ENCODE measurements at regions not wholly inside any gene's neighbourhood (a gene's known extent, or its start where the extent isn't known, plus 50 kb on each side); places are given as distances from the start of the nearest gene placed in this dataset.

DNA sequence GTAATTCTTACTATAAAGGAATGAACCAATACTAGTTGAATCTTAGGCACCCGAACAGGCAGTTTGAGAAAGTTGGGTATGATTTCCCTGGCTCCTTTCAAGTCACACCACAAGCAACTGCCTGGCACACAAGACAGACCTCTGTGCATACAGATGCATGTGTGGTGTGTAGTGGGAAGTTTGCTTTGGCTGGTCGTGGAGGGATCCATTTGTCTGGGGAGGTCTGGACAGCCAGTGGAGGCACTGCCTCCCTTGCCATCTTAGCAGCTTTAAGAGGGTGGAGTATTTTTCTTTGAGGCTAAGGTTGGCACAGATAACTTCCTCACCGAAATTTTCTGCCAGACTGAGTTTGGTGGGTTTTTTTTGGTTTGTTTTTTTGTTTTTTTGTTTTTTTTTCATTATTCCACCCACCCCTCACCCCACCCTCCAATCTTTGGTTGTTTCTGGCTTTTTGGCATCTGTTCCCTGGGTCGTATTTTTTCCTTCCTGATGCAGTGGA is 97.1 kb downstream of the TMEM212 start:
- no peak for DNase-seq (ENCODE audit: low spot score)
- Histone ChIP-seq H3K27me3 (ENCODE audit: control insufficient read depth in 4 of 4, insufficient read depth in 4 of 4, low read length in 3 of 4) (no peaks in the 10 kb centered on the region), H3K4me3 (ENCODE audit: low read depth in 1 of 3, low read length in 3 of 3) (no peak overlapping the region), H3K9me3 (ENCODE audit: control insufficient read depth in 4 of 4, low read length in 3 of 4) (no peaks in the 10 kb centered on the region), H3K27ac (ENCODE audit: low read depth in 1 of 2, low read length in 2 of 2) (no peak overlapping the region), H3K9ac (ENCODE audit: low read depth in 1 of 2, low read length in 2 of 2) (no peak overlapping the region), H3K4me1 (ENCODE audit: control insufficient read depth in 4 of 4, insufficient read depth in 4 of 4, low read length in 3 of 4) (peaks cover 0 to 6% (median 0%) of the 10 kb centered on the region in 4 donors), H3K36me3 (ENCODE audit: control insufficient read depth in 4 of 4, insufficient read depth in 3 of 4, low read depth in 1 of 4, low read length in 3 of 4) (no peaks in the 10 kb centered on the region)
- TF ChIP-seq GABPA (IDR thresholded peaks at IDR 0.05 in 1 of 2, conservative IDR thresholded peaks at IDR 0.05 in 1 of 2): no peak
- TF ChIP-seq ZBTB33 (IDR thresholded peaks at IDR 0.05): no peak
- TF ChIP-seq SP1 (IDR thresholded peaks at IDR 0.05): no peak
- TF ChIP-seq FOXA1 (IDR thresholded peaks at IDR 0.05): no peak
- TF ChIP-seq HNF4G (IDR thresholded peaks at IDR 0.05): no peak
- TF ChIP-seq ATF3 (IDR thresholded peaks at IDR 0.05): no peak
- TF ChIP-seq YY1 (IDR thresholded peaks at IDR 0.05): no peak
- TF ChIP-seq NR2F2 (IDR thresholded peaks at IDR 0.05): no peak
- TF ChIP-seq JUND (IDR thresholded peaks at IDR 0.05): no peak
- TF ChIP-seq, protein P1, sequence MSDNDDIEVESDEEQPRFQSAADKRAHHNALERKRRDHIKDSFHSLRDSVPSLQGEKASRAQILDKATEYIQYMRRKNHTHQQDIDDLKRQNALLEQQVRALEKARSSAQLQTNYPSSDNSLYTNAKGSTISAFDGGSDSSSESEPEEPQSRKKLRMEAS (IDR thresholded peaks at IDR 0.05): no peak
- no peak for TF ChIP-seq TAF1 (conservative IDR thresholded peaks at IDR 0.05)
- no peak for TF ChIP-seq HNF4A (conservative IDR thresholded peaks at IDR 0.05)
- 78% methylated on average over 4 of the region's 4 CpGs for WGBS

DNA sequence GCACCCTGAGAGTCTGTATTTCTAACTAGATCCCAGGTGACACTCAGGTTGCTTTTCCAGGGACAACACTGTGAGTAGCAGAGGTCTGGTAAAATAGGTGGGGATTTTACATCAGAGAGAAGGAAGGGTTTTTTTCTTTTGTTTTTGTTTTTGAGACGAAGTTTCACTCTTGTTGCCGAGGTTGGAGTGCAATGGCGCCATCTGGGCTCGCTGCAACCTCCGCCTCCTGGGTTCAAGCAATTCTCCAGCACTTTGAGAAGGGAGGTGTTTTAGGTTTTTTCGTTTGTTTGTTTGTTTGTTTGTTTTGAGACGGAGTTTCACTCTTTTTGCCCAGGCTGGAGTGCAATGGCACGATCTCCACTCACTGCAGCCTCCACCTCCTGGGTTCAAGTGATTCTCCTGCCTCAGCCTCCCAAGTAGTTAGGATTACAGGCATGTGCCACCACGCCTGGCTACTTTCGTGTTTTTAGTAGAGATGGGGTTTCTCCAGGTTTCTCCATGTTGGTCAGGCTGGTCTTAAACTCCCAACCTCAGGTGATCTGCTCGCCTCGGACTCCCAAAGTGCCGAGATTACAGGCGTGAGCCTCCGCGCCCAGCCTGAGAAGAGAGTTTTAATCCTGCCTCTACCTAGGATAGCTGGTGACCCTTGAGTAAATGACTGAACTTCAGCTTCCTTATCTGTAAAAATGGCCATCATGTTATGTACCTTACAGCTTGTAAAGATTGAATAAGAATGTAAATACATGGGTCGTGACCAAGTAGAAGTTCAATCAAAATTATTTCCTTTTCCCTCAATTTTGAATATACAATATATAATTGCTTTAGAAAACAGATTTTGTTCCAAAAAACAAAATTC is 95.9 kb upstream of the FNDC3B start:
- WGBS: 93% methylated on average over 17 of the region's 17 CpGs
- H3K27ac ChIP-seq (ENCODE audit: low read depth in 1 of 2, low read length in 2 of 2): no peak overlapping the region
- H3K36me3 ChIP-seq (ENCODE audit: control insufficient read depth in 4 of 4, insufficient read depth in 3 of 4, low read depth in 1 of 4, low read length in 3 of 4): no peaks in the 10 kb centered on the region
- no peaks in the 10 kb centered on the region for H3K27me3 ChIP-seq (ENCODE audit: control insufficient read depth in 4 of 4, insufficient read depth in 4 of 4, low read length in 3 of 4)
- DNase-seq (ENCODE audit: low spot score): no peak
- H3K9ac ChIP-seq (ENCODE audit: low read depth in 1 of 2, low read length in 2 of 2): no peak overlapping the region
- no peaks in the 10 kb centered on the region for H3K9me3 ChIP-seq (ENCODE audit: control insufficient read depth in 4 of 4, low read length in 3 of 4)
- TF ChIP-seq REST (IDR thresholded peaks at IDR 0.05) (no peak), FOXA1 (IDR thresholded peaks at IDR 0.05) (no peak), GABPA (IDR thresholded peaks at IDR 0.05 in 1 of 2, conservative IDR thresholded peaks at IDR 0.05 in 1 of 2) (no peak), NR2F2 (IDR thresholded peaks at IDR 0.05) (no peak), JUND (IDR thresholded peaks at IDR 0.05) (no peak), ZBTB33 (IDR thresholded peaks at IDR 0.05) (no peak)
- TF ChIP-seq, protein P1 (IDR thresholded peaks at IDR 0.05): no peak
- TF ChIP-seq, protein P2, sequence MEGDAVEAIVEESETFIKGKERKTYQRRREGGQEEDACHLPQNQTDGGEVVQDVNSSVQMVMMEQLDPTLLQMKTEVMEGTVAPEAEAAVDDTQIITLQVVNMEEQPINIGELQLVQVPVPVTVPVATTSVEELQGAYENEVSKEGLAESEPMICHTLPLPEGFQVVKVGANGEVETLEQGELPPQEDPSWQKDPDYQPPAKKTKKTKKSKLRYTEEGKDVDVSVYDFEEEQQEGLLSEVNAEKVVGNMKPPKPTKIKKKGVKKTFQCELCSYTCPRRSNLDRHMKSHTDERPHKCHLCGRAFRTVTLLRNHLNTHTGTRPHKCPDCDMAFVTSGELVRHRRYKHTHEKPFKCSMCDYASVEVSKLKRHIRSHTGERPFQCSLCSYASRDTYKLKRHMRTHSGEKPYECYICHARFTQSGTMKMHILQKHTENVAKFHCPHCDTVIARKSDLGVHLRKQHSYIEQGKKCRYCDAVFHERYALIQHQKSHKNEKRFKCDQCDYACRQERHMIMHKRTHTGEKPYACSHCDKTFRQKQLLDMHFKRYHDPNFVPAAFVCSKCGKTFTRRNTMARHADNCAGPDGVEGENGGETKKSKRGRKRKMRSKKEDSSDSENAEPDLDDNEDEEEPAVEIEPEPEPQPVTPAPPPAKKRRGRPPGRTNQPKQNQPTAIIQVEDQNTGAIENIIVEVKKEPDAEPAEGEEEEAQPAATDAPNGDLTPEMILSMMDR (IDR thresholded peaks at IDR 0.05; ENCODE audit: low read depth, low read length, missing input control): no peak
- peaks cover 0 to 6% (median 0%) of the 10 kb centered on the region in 4 donors for H3K4me1 ChIP-seq (ENCODE audit: control insufficient read depth in 4 of 4, insufficient read depth in 4 of 4, low read length in 3 of 4)
- no peak overlapping the region for H3K4me3 ChIP-seq (ENCODE audit: low read depth in 1 of 3, low read length in 3 of 3)
